ENCODE measurements at regions not wholly inside any gene's neighbourhood (a gene's known extent, or its start where the extent isn't known, plus 50 kb on each side); places are given as distances from the start of the nearest gene placed in this dataset.
"Not testable (repeated sequence)": the region's sequence is repeated elsewhere in the genome, so short reads cannot be mapped to it uniquely, and the experiment has no call there.

- DNase-seq (ENCODE audit: low read depth in 2 of 2): not testable (repeated sequence)
These were observed 272.2 kb downstream of the CD83 start for GRCh38 chr6:14389776-14390175.

- no peak for DNase-seq (ENCODE audit: low read depth in 2 of 2)
These were observed 273.2 kb downstream of the CD83 start for GRCh38 chr6:14390805-14391204.

- no peak for DNase-seq (ENCODE audit: low read depth in 2 of 2)
These were observed 276.3 kb downstream of the CD83 start for GRCh38 chr6:14393910-14394309.

DNA sequence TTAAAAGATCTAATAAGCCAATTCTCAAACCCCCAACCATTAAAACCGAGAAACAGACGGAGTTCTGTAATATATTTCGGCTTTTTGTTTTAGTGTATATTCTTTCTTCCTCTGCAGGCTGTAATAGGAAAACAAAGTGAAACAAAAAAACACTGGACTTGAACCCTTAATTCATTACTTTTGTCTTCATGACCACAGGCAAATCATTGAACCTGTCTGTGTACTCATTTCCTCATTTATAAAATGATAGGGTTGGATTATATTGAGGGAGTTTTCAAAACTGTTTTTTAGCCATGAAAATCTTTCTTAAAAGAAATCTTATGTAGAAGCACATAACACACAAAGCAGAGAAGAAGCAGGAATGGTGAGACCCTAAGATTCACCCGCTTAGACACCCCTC lies 278.8 kb downstream of the CD83 start:
- no peak for DNase-seq (ENCODE audit: low read depth in 2 of 2)

- DNase-seq (ENCODE audit: low read depth in 2 of 2): no peak
These were observed 279.4 kb downstream of the CD83 start for GRCh38 chr6:14396826-14397517.

DNA sequence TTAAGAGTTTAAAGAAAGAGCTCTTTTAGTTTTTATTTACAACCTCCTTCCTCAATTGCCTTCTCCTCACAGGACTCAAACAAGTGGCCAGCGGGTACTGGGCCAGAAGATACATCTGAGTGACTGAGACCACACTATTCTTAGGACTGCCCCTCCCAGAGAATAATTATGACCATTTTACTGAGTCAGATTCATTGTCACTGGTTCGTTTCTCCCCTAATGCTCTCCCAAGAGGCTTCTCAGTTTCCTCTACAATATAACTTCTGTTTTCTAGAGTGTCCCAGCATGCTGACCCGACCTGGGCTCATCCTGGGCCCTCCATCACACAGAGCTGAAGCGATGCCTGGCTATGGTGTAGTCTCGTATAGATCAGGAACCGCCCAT lies 279.9 kb downstream of the CD83 start:
- no peak for DNase-seq (ENCODE audit: low read depth in 2 of 2)

- DNase-seq (ENCODE audit: low read depth in 2 of 2): no peak
These were observed 281.4 kb downstream of the CD83 start for GRCh38 chr6:14398953-14399352.

GRCh38 chr6:14399635-14400034 lies 282.1 kb downstream of the CD83 start:
- DNase-seq (ENCODE audit: low read depth in 2 of 2): no peak

DNA sequence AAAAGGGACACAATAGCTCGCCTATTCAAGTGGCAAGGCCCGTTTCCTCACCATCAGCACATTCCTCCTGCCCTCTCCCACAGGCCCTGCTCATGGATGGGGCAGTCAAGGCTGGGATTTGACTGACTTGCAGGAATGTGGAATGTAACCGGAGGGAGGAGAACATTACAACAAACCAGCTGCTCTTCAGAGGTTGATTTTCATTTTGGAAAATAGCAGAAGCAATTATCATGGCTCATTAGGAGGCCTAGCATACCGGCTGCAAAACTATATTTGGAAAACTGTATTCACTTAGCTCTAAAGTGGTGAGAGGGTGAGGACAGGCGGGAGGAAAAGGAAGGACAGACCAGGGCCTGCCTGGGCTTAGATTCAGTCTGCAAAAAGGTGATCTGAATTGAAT lies 283.7 kb downstream of the CD83 start:
- DNase-seq (ENCODE audit: low read depth in 2 of 2): no peak

- no peak for DNase-seq (ENCODE audit: low read depth in 2 of 2)
These were observed 289.2 kb downstream of the CD83 start for GRCh38 chr6:14406614-14407331.

DNA sequence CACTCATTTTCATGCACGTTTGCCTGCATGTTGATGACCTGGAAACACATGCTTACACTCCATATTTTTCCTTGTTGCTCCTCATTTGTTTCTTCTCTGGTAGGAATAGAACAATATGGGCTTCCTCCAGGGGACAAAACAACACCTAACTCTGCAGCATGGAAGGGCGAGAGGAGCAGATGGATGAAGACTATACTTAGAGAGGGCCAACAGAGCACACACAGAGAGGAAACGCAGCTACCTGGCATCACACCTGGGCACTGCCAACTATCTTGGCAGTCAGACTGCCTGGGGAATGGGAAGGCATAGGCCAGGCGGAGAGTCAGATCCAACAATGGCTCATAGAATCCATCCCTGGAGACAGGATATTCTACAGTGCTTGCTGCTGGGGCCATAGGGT lies 290.9 kb downstream of the CD83 start:
- no peak for DNase-seq (ENCODE audit: low read depth in 2 of 2)

DNA sequence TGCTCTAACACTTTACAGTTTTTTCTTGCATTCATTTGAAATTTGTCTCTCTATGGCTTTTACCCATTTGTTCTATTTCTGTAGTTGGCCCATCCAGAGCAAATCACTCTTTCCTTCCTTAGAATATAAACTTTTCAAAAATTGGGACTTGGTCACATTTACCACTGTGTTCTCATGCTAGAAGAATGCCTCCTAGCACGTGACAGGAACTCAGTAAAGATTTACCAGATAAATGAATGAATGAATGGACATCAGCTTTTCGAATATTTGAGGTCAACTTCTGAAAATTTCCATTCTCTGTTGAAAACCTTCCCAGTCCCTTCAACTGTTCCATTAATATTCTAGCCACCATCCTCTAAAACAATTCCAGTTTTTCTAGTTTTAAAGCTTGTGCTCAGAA lies 294.5 kb downstream of the CD83 start:
- DNase-seq (ENCODE audit: low read depth in 2 of 2): no peak

- DNase-seq (ENCODE audit: low read depth in 2 of 2): no peak
These were observed 297.9 kb downstream of the CD83 start for GRCh38 chr6:14415452-14415851.

DNA sequence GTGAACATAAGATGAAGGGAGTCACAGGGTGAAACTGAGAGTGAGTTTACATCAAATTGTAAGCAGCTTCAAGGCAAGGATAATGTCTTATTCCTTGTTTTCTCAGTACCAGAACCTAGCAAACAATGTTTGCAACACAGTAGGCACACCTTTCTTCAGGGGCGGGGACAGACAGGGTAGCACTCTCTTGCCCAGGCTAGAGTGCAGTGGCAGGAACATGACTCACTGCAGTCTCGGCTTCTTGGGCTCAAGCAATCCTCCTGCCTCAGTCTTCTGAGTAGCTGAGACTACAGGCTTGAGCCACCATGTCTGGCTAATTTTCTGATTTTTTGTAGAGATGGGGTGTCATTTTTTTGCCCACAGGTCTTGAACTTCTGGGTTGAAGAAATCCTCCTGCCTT lies 299.8 kb downstream of the CD83 start:
- no peak for DNase-seq (ENCODE audit: low read depth in 2 of 2)

GRCh38 chr6:14419224-14419623 lies 301.7 kb downstream of the CD83 start:
- DNase-seq (ENCODE audit: low read depth in 2 of 2): not testable (repeated sequence)

DNA sequence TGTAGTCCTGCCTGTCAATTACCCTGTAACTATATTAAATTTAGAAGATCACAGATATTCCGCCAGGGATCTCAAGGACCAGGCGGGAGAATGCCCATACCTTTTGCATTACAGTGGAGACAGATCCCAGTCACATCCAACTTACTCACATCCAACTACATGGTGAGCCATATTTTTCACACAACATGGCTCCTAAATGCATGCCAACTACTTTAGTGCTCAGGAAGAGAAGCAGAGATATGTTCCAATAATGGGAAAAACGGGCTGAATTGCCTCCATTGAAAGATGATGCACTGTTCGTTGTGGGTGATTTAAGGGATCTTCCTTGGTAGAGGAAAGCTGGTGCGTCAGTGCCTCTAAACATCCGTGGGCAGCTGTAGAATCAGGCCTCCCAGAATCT lies 304.5 kb downstream of the CD83 start:
- no peak for DNase-seq (ENCODE audit: low read depth in 2 of 2)

DNA sequence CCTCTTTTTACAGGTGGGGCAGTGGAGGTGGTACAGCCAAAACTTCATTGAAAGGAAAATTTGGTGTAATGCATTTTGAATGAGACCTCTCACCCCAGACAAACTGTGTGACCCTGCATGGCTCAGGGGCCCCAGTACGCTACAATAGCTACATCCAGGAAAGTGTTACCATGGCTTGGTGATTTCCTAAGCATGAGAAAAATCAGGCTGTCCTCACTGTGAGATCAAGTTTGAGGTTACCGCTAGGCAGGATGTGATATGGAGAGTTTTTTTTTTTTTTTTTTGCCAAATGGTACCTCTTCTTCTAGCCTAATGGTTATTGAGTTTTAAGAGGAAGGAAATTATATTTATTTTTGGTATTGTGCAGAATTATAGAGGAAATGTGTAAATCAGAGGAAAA lies 305.3 kb downstream of the CD83 start:
- no peak for DNase-seq (ENCODE audit: low read depth in 2 of 2)

GRCh38 chr6:14423330-14423729 lies 305.8 kb downstream of the CD83 start:
- no peak for DNase-seq (ENCODE audit: low read depth in 2 of 2)

GRCh38 chr6:14423955-14424354 lies 306.4 kb downstream of the CD83 start:
- DNase-seq (ENCODE audit: low read depth in 2 of 2): no peak

DNA sequence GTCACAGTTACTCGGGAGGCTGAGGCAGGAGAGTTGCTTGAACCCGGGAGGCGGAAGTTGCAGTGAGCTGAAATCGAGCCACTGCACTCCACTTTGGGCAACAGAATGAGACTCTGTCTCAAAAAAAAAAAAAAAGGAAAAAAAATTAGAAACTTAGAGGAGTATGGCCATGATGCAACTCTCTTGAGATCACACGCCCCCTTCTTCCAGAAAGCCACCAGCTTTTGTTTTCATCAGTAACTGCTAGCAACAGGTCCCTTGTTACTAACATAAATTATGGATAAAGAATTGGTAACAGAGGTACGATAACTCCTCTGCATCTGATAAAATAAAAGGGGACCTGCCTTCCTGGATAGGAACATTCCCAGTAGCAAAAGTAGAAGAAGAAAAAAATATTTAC lies 308.2 kb downstream of the CD83 start:
- DNase-seq (ENCODE audit: low read depth in 2 of 2): no peak

GRCh38 chr6:14426281-14426680 lies 308.7 kb downstream of the CD83 start:
- DNase-seq (ENCODE audit: low read depth in 2 of 2): no peak

- DNase-seq (ENCODE audit: low read depth in 2 of 2): no peak
These were observed 310.7 kb downstream of the CD83 start for GRCh38 chr6:14428269-14428668.

DNA sequence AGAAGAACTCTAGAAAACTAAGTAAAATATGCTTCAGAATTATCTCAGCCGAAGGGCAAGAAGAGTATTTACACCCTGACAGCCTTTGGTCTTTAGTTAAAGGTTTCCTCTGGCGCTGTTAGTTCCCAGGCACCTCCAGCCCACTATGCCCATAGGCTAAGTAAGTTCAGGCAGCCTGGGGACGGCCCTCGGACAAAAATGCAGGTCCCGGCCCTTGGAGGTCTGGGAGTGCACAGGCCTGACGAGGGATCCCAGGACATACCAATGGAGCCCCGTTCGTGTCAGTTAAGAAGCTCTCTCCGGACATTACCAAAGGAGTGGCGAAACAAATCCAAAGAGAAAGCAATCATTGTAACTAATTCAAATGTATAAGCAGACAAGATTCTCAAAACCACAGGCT lies 311.8 kb downstream of the CD83 start:
- DNase-seq (ENCODE audit: low read depth in 2 of 2): no peak

GRCh38 chr6:14430218-14430617 lies 312.6 kb downstream of the CD83 start:
- no peak for DNase-seq (ENCODE audit: low read depth in 2 of 2)
